ENCODE measurements at regions not wholly inside any gene's neighbourhood (a gene's known extent, or its start where the extent isn't known, plus 50 kb on each side); places are given as distances from the start of the nearest gene placed in this dataset.
"Not testable (repeated sequence)": the region's sequence is repeated elsewhere in the genome, so short reads cannot be mapped to it uniquely, and the experiment has no call there.

DNA sequence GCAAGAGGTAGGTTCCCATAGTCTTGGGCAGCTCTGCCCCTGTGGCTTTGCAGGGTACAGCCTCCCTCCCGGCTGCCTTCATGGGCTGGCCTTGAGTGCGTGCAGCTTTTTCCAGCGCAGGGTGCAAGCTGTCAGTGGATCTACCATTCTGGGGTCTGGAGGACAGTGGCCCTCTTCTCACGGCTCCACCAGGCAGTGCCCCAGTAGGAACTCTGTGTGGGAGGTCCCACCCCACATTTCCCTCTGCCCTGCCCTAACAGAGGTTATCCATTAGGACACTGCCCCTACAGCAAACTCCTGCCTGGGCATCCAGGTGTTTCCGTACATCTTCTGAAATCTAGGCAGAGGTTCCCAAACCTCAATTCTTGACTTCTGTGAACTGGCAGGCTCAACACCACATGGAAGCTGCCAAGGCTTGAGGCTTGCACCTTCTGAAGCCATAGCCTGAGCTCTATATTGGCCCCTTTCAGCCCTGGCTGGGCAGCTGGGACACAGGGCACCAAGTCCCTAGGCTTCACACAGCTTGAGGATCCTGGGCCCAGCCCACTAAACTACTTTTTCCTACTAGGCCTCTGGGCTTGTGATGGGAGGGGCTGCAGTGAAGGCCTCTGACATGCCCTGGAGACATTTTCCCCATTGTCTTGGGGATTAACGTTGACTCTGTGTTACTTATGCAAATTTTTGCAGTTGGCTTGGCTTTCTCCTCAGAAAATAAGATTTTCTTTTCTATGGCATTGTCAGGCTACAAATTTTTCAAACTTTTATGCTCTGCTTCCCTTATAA lies 482.7 kb downstream of the CNTN3 start:
- TF ChIP-seq, protein P1, sequence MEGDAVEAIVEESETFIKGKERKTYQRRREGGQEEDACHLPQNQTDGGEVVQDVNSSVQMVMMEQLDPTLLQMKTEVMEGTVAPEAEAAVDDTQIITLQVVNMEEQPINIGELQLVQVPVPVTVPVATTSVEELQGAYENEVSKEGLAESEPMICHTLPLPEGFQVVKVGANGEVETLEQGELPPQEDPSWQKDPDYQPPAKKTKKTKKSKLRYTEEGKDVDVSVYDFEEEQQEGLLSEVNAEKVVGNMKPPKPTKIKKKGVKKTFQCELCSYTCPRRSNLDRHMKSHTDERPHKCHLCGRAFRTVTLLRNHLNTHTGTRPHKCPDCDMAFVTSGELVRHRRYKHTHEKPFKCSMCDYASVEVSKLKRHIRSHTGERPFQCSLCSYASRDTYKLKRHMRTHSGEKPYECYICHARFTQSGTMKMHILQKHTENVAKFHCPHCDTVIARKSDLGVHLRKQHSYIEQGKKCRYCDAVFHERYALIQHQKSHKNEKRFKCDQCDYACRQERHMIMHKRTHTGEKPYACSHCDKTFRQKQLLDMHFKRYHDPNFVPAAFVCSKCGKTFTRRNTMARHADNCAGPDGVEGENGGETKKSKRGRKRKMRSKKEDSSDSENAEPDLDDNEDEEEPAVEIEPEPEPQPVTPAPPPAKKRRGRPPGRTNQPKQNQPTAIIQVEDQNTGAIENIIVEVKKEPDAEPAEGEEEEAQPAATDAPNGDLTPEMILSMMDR (IDR thresholded peaks at IDR 0.05; ENCODE audit: low read length), result not testable (repeated sequence)
- TF ChIP-seq EZH2 (optimal IDR thresholded peaks at IDR 0.05; ENCODE audit: low read depth, low read length); EZH2phosphoT487 (IDR thresholded peaks at IDR 0.05; ENCODE audit: low read length): not testable (repeated sequence)
